Mesenchymal stem cell (in vitro differentiated cells and primary cell): ENCODE measurements at regions not wholly inside any gene's neighbourhood (a gene's known extent, or its start where the extent isn't known, plus 50 kb on each side); places are given as distances from the start of the nearest gene placed in this dataset. TPM values are rescaled to one million over a fixed set of nuclear protein-coding genes. Genes with fewer than 3 reads are reported as not detected.
A peak's percentile ranks its signal among the peaks of the same experiment; 100 is the strongest.

Experiments
- DNase-seq: peaks from one replicate; pipeline ENCODE4 v3.0.0-alpha.2; 2013
- H2AFZ ChIP-seq: one replicate; pipeline ENCODE4 v1.6.1; 2013; ENCODE audit warnings: low read depth, mild to moderate bottlenecking, control low read depth, inconsistent platforms, low read length, moderate library complexity
- H2AK5ac ChIP-seq: 2 replicates; pipeline ENCODE4 v1.6.1; 2013; ENCODE audit warnings: low read length, moderate library complexity, mild to moderate bottlenecking, inconsistent platforms; ENCODE audit not compliant: severe bottlenecking
- H2BK120ac ChIP-seq: one replicate; pipeline ENCODE4 v1.6.1; 2013; ENCODE audit warnings: low read depth, mild to moderate bottlenecking, inconsistent platforms, low read length, moderate library complexity
- H2BK12ac ChIP-seq, 2 experiments: one replicate each; pipeline ENCODE4 v1.6.1; 2013; ENCODE audit warnings: inconsistent platforms in 2 of 2, low read length in 2 of 2, mild to moderate bottlenecking in 2 of 2, moderate library complexity in 2 of 2, control low read depth in 1 of 2
- H2BK15ac ChIP-seq: one replicate; pipeline ENCODE4 v1.6.1; 2013; ENCODE audit warnings: mild to moderate bottlenecking, low read depth, inconsistent platforms; ENCODE audit not compliant: poor library complexity, severe bottlenecking
- H2BK5ac ChIP-seq: 2 replicates; pipeline ENCODE4 v1.6.1; 2013; ENCODE audit warnings: low read depth, mild to moderate bottlenecking, low read length, control low read depth, inconsistent platforms; ENCODE audit not compliant: poor library complexity, severe bottlenecking
- H3K14ac ChIP-seq, 2 experiments: one replicate each; pipeline ENCODE4 v1.6.1; 2013; ENCODE audit warnings: inconsistent platforms in 2 of 2, low read length in 2 of 2, control low read depth in 1 of 2, mild to moderate bottlenecking in 1 of 2, moderate library complexity in 1 of 2
- H3K18ac ChIP-seq, 2 experiments: one replicate each; pipeline ENCODE4 v1.6.1; 2013; ENCODE audit warnings: inconsistent platforms in 2 of 2, low read length in 2 of 2, control low read depth in 1 of 2, low read depth in 1 of 2, mild to moderate bottlenecking in 1 of 2
- H3K23ac ChIP-seq, 2 experiments: one replicate each; pipeline ENCODE4 v1.6.1; 2013; ENCODE audit warnings: inconsistent platforms in 2 of 2, low read length in 2 of 2, mild to moderate bottlenecking in 2 of 2, moderate library complexity in 2 of 2, control low read depth in 1 of 2
- H3K27ac ChIP-seq: 2 replicates; pipeline ENCODE4 v1.5.1; 2013; ENCODE audit warnings: mild to moderate bottlenecking, moderate library complexity, low read length, control low read depth, inconsistent platforms; ENCODE audit not compliant: poor library complexity, severe bottlenecking
- H3K27me3 ChIP-seq, 2 experiments: 2 replicates each; pipeline versions ENCODE4 v1.6.1 to v1.7.0; 2013; ENCODE audit warnings: low read length in 2 of 2, mild to moderate bottlenecking in 2 of 2, moderate library complexity in 2 of 2, control low read depth in 1 of 2, inconsistent platforms in 1 of 2; ENCODE audit not compliant: control insufficient read depth in 1 of 2, insufficient read depth in 1 of 2
- H3K36me3 ChIP-seq, 2 experiments: 2 replicates each; pipeline versions ENCODE4 v1.6.1 to v1.7.0; 2013; ENCODE audit warnings: low read length in 2 of 2, control low read depth in 1 of 2, inconsistent platforms in 1 of 2, low read depth in 1 of 2, mild to moderate bottlenecking in 1 of 2; ENCODE audit not compliant: insufficient read depth in 2 of 2, control insufficient read depth in 1 of 2
- H3K4ac ChIP-seq, 2 experiments: one replicate each; pipeline ENCODE4 v1.6.1; 2013; ENCODE audit warnings: inconsistent platforms in 2 of 2, low read length in 2 of 2, mild to moderate bottlenecking in 2 of 2, moderate library complexity in 2 of 2, control low read depth in 1 of 2, low read depth in 1 of 2
- H3K4me1 ChIP-seq: 2 replicates; pipeline ENCODE4 v1.6.1; 2013; ENCODE audit warnings: low read depth, low read length, control low read depth; ENCODE audit not compliant: control insufficient read depth, insufficient read depth
- H3K4me2 ChIP-seq: 2 replicates; pipeline ENCODE4 v1.6.1; 2013; ENCODE audit warnings: low read length, mild to moderate bottlenecking, inconsistent platforms; ENCODE audit not compliant: poor library complexity, severe bottlenecking
- H3K4me3 ChIP-seq, 2 experiments: 2 replicates each; pipeline versions ENCODE4 v1.5.1 to v1.7.0; 2013; ENCODE audit warnings: low read length in 2 of 2, mild to moderate bottlenecking in 2 of 2, control low read depth in 1 of 2, low read depth in 1 of 2; ENCODE audit not compliant: insufficient read depth in 1 of 2
- H3K79me1 ChIP-seq: replicated peaks from 2 replicates; pipeline ENCODE4 v1.6.1; 2013; ENCODE audit warnings: mild to moderate bottlenecking, control low read depth, low read length, inconsistent platforms; ENCODE audit not compliant: poor library complexity, severe bottlenecking
- H3K9ac ChIP-seq: 2 replicates; pipeline ENCODE4 v1.7.0; 2013; ENCODE audit warnings: mild to moderate bottlenecking, low read length, moderate library complexity
- H3K9me3 ChIP-seq: 2 replicates; pipeline ENCODE4 v1.7.0; 2013; ENCODE audit warnings: mild to moderate bottlenecking, low read length; ENCODE audit not compliant: control insufficient read depth
- H4K8ac ChIP-seq: one replicate; pipeline ENCODE4 v1.6.1; 2013; ENCODE audit warnings: inconsistent platforms, mild to moderate bottlenecking, low read length, moderate library complexity
- H4K91ac ChIP-seq: one replicate; pipeline ENCODE4 v1.6.1; 2013; ENCODE audit warnings: mild to moderate bottlenecking, low read length, inconsistent platforms
- WGBS: methylation state at CpG from one replicate; pipeline ENCODE4 v1.1.7; 2013; ENCODE audit warnings: mixed read lengths; 5-methylcytosine and 5-hydroxymethylcytosine counted together
- small RNA-seq: library from polyadenylated mRNA; stranded (forward); fragments of <200 nt; extraction: miRNeasy Mini kit (QIAGEN cat#:217004); gene quantifications from one replicate; pipeline ENCODE3, GENCODE V24; 2013; ENCODE audit warnings: low read depth

GRCh38 chrY:12642986-12643385, 58.0 kb upstream of the USP9Y start:
- Histone ChIP-seq H3K18ac (no peak overlapping the region), H3K4ac (no peak overlapping the region), H3K4me1 (peaks cover 8% of the 10 kb centered on the region), H3K36me3 (no peaks in the 10 kb centered on the region), H3K27me3 (no peaks in the 10 kb centered on the region), H2BK12ac (no peak overlapping the region), H3K9me3 (no peaks in the 10 kb centered on the region), H3K4me2 (no peak overlapping the region), H3K27ac (no peak overlapping the region), H2BK120ac (no peak overlapping the region), H3K4me3 (no peak overlapping the region), H3K23ac (no peak overlapping the region), H2AK5ac (no peak overlapping the region), H2AFZ (no peak overlapping the region), H4K8ac (no peak overlapping the region), H3K79me1 (no peaks in the 10 kb centered on the region), H3K14ac (no peak overlapping the region), H2BK5ac (no peak overlapping the region), H4K91ac (no peak overlapping the region), H2BK15ac (no peak overlapping the region), H3K9ac (no peak overlapping the region)
- no CpG with 5 or more reads among the region's 1 CpG for WGBS
- DNase-seq: peak; percentile 78

- Histone ChIP-seq H3K4me3 (no peak overlapping the region), H2BK5ac (no peak overlapping the region), H3K36me3 (no peaks in the 10 kb centered on the region), H2BK15ac (no peak overlapping the region), H3K4ac (no peak overlapping the region), H3K18ac (peak overlapping the region; percentile 5 to 43), H3K9me3 (no peaks in the 10 kb centered on the region), H3K4me1 (peaks cover 8% of the 10 kb centered on the region), H2AFZ (no peak overlapping the region), H3K4me2 (no peak overlapping the region), H3K79me1 (no peaks in the 10 kb centered on the region), H4K8ac (peak overlapping the region; percentile 54), H2BK120ac (no peak overlapping the region), H3K27ac (no peak overlapping the region), H3K14ac (no peak overlapping the region), H2BK12ac (peak overlapping the region in 1 of 2 experiments; percentile 6), H2AK5ac (no peak overlapping the region), H3K9ac (no peak overlapping the region), H4K91ac (no peak overlapping the region), H3K23ac (no peak overlapping the region), H3K27me3 (no peaks in the 10 kb centered on the region)
- 71% methylated on average over 5 of the region's 5 CpGs for WGBS
- DNase-seq: peak; percentile 28
Observed at GRCh38 chrY:12643693-12644348, 57.2 kb upstream of the USP9Y start.

DNA sequence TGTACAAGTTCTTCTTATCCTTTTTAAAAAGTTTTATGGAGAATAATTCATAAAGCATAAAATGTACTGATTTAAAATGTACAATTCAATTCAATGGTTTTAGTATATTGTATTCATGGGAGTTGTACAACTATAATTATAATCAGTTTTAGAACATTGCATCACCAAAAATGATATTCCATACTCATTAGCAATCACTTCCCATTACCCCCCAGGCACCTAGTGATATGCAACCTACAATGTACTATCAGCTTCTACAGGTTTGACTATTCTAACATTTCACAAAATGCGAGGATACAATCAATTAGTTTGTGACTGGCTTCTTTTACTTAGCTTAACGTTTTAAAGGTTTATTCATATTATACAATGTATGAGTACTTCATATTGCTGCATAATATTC, 49.9 kb upstream of the USP9Y start:
- no peak overlapping the region for H3K14ac ChIP-seq
- no peak overlapping the region for H2AK5ac ChIP-seq
- no peak overlapping the region for H2AFZ ChIP-seq
- H3K4me2 ChIP-seq: no peak overlapping the region
- H3K4ac ChIP-seq: no peak overlapping the region
- no peak overlapping the region for H2BK12ac ChIP-seq
- no peak overlapping the region for H4K91ac ChIP-seq
- no peak overlapping the region for H3K4me3 ChIP-seq
- H3K9me3 ChIP-seq: no peaks in the 10 kb centered on the region
- WGBS: no CpG with 5 or more reads among the region's 2 CpGs
- no peaks in the 10 kb centered on the region for H3K27me3 ChIP-seq
- H3K27ac ChIP-seq: peak overlapping the region; percentile 67
- H3K36me3 ChIP-seq: no peaks in the 10 kb centered on the region
- no peak overlapping the region for H2BK5ac ChIP-seq
- H2BK15ac ChIP-seq: no peak overlapping the region
- no peak overlapping the region for H3K18ac ChIP-seq
- H3K23ac ChIP-seq: no peak overlapping the region
- H3K79me1 ChIP-seq: no peaks in the 10 kb centered on the region
- no peak overlapping the region for H4K8ac ChIP-seq
- H3K9ac ChIP-seq: no peak overlapping the region
- no peak overlapping the region for H2BK120ac ChIP-seq
- H3K4me1 ChIP-seq: no peaks in the 10 kb centered on the region
- DNase-seq: no peak

Small RNAs in the stretch of these regions (small RNA-seq; reads per million reads assigned to genes)
- gene RN7SL702P: not detected
